ENCODE measurements at regions not wholly inside any gene's neighbourhood (a gene's known extent, or its start where the extent isn't known, plus 50 kb on each side); places are given as distances from the start of the nearest gene placed in this dataset.

DNA sequence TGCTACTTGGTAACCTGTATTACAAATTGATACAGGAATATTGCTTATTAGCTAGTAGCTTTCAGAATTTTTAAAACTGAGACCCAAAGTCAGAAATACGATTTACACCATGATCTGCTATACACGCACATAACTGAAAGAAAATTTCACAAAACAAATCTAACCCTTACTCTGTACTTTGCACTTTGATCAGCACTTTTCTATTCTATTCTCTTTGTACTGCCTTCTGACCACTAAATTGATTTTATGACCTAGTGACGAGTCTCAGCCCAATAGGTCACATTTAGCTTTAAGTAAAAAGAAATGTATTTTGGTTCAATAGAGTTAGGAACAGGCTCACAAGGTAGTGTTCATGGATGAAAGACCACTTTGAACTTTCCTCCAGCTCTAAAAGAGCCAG, 252.5 kb downstream of the TBX18 start:
- TF ChIP-seq, protein P1, sequence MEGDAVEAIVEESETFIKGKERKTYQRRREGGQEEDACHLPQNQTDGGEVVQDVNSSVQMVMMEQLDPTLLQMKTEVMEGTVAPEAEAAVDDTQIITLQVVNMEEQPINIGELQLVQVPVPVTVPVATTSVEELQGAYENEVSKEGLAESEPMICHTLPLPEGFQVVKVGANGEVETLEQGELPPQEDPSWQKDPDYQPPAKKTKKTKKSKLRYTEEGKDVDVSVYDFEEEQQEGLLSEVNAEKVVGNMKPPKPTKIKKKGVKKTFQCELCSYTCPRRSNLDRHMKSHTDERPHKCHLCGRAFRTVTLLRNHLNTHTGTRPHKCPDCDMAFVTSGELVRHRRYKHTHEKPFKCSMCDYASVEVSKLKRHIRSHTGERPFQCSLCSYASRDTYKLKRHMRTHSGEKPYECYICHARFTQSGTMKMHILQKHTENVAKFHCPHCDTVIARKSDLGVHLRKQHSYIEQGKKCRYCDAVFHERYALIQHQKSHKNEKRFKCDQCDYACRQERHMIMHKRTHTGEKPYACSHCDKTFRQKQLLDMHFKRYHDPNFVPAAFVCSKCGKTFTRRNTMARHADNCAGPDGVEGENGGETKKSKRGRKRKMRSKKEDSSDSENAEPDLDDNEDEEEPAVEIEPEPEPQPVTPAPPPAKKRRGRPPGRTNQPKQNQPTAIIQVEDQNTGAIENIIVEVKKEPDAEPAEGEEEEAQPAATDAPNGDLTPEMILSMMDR (IDR thresholded peaks at IDR 0.05; ENCODE audit: insufficient read depth, missing control alignments): no peak
- DNase-seq (ENCODE audit: insufficient read length, low spot score) (no peak), FAIRE-seq (no peak)

DNA sequence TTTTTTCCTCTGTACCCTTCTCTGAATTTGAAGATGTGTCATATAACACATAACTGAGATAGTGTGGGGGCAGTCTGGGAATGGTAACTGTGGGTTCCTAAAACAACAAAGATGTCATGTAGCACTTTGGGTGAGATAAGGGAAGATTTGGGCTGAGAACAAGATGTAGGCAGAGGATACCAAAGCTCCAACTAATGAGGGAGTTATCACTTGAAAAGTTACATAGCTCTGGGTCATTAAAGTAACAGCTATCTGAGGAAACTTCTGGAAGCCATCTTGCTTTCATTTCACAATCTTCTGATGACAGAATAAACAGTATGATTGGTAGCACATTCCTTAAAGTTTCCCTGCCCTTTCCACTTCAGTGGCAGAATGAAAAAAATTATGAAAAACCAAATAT, 255.4 kb downstream of the TBX18 start:
- TF ChIP-seq, protein P1 (IDR thresholded peaks at IDR 0.05; ENCODE audit: insufficient read depth, missing control alignments): no peak
- FAIRE-seq (no peak), DNase-seq (ENCODE audit: insufficient read length, low spot score) (no peak)

DNA sequence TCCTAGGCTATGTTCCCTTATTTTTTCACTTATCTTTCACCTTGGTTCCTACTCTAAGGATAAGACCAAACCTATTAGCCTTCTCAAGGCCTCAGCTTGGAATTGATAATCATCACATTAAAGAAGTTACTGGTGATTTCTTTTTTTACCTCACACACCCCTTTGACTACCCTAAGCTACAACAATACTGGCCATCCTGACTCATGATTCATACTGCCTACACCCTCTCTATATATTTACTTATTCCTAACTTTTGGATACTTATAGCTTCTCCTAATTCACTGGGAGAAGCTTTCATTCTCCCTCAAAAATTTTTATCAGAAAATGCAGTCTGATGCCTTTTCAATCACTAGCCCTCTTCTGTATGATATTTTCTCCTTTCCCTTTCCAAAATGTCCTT, 256.1 kb downstream of the TBX18 start:
- TF ChIP-seq, protein P1 (IDR thresholded peaks at IDR 0.05; ENCODE audit: insufficient read depth, missing control alignments): no peak
- DNase-seq (ENCODE audit: insufficient read length, low spot score) (no peak), FAIRE-seq (no peak)

DNA sequence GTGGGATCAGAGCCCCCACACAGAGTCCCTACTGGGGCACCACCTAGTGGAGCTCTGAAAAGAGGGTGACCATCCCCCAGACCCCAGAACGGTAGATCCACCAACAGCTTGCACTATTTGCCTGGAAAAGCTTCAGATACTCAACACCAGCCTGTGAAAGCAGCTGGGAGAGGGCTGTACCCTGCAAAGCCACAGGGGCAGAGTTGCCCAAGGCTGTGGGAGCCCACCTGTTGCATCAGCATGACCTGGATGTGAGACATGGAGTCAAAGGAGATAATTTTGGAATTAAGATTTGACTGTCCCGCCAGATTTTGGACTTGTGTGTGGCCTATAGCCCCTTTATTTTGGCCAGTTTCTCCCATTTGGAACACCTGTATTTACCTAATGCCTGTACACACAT, 260.4 kb downstream of the TBX18 start:
- DNase-seq (ENCODE audit: insufficient read length, low spot score): no peak
- FAIRE-seq: no peak
- TF ChIP-seq, protein P1 (IDR thresholded peaks at IDR 0.05; ENCODE audit: insufficient read depth, missing control alignments): no peak

DNA sequence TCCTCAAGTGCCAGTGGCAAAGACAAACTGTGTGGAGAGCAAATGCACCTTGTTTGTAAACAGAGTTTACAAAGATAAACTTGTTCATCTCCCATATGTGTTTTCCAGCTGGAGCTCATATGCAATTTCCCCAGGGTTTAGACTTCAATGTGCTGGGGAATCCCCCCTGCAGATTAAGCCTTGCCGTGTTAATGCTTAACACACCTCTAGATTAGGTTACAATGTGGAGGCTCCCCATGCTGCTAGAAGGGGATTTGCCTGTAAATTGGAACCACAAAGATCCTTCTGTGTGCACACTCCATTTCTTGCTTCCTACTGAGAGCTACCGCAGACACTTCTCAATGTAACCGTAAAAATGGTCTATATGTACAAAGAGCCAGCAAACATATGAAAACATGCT, 263.1 kb downstream of the TBX18 start:
- DNase-seq (ENCODE audit: insufficient read length, low spot score): no peak
- FAIRE-seq: no peak
- TF ChIP-seq, protein P1 (IDR thresholded peaks at IDR 0.05; ENCODE audit: insufficient read depth, missing control alignments): no peak

DNA sequence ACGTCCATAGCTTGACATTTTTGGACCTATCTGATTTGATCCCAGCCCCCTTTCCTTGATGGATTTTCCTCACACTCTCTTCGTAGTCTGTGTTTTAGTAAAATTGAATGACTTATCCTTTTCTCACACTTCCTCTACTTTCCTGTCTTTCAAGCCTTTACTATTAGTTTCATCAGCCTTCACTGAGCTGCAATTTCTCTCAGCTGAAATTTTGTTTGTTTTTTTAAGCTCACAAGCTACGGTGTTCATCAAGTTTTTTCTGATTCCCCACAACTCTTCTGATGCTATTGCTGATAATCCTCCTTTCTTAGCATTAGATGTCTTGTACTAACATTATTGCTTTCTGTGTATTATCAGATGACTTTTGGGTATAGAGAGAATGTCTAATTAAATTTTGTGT, 263.7 kb downstream of the TBX18 start:
- FAIRE-seq (no peak), DNase-seq (ENCODE audit: insufficient read length, low spot score) (no peak)
- TF ChIP-seq, protein P1 (IDR thresholded peaks at IDR 0.05; ENCODE audit: insufficient read depth, missing control alignments): no peak

DNA sequence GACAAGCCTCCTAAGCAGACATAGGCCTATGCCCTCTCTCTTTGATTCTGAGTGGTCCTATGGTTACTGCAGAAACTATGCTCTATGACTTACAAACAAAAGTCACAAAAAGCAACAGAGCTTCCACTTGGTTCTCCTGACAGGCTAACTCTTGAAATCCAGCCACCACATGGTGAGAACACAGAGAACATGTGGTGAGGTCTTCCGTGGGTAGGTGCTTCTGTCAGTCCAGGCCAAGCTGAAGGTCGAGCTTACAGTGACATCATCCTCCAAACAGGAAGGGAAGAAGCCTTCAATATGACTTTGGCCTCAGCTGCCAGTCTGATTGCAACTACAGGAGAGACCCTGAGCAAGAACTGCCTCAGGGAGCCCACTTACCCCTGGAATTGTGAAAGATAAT, 265.5 kb downstream of the TBX18 start:
- TF ChIP-seq, protein P1 (IDR thresholded peaks at IDR 0.05; ENCODE audit: insufficient read depth, missing control alignments): no peak
- no peak for FAIRE-seq
- no peak for DNase-seq (ENCODE audit: insufficient read length, low spot score)
